ENCODE measurements at regions not wholly inside any gene's neighbourhood (a gene's known extent, or its start where the extent isn't known, plus 50 kb on each side); places are given as distances from the start of the nearest gene placed in this dataset.

GRCh38 chr1:10848109-10848684, 51.8 kb upstream of the CASZ1 start:
- no peak for DNase-seq

- no peak for DNase-seq
These were observed 53.6 kb upstream of the CASZ1 start for GRCh38 chr1:10850026-10850425.

- no peak for DNase-seq
These were observed 54.9 kb upstream of the CASZ1 start for GRCh38 chr1:10851024-10852013.

GRCh38 chr1:10852018-10852417, 55.6 kb upstream of the CASZ1 start:
- DNase-seq = no peak

- no peak for DNase-seq
These were observed 56.0 kb upstream of the CASZ1 start for GRCh38 chr1:10852486-10852885.

GRCh38 chr1:10852998-10853520, 56.6 kb upstream of the CASZ1 start:
- DNase-seq = no peak

GRCh38 chr1:10853701-10854100, 57.3 kb upstream of the CASZ1 start:
- DNase-seq = no peak

GRCh38 chr1:10854856-10855459, 58.5 kb upstream of the CASZ1 start:
- no peak for DNase-seq

GRCh38 chr1:10856176-10856683, 59.8 kb upstream of the CASZ1 start:
- no peak for DNase-seq

- no peak for DNase-seq
These were observed 60.6 kb upstream of the CASZ1 start for GRCh38 chr1:10856863-10857598.

- no peak for DNase-seq
These were observed 61.2 kb upstream of the CASZ1 start for GRCh38 chr1:10857687-10858086.

GRCh38 chr1:10860218-10860617, 63.8 kb upstream of the CASZ1 start:
- DNase-seq = no peak

GRCh38 chr1:10860682-10861081, 64.2 kb upstream of the CASZ1 start:
- no peak for DNase-seq

- no peak for DNase-seq
These were observed 65.4 kb upstream of the CASZ1 start for GRCh38 chr1:10861822-10862221.

- no peak for DNase-seq
These were observed 66.4 kb upstream of the CASZ1 start for GRCh38 chr1:10862743-10863335.

- DNase-seq = no peak
These were observed 67.4 kb upstream of the CASZ1 start for GRCh38 chr1:10863886-10864285.

GRCh38 chr1:10864776-10865175, 68.3 kb upstream of the CASZ1 start:
- DNase-seq = no peak

GRCh38 chr1:10865518-10866320, 69.3 kb upstream of the CASZ1 start:
- no peak for DNase-seq

- no peak for DNase-seq
These were observed 70.1 kb upstream of the CASZ1 start for GRCh38 chr1:10866321-10867093.

- DNase-seq = no peak
These were observed 70.8 kb upstream of the CASZ1 start for GRCh38 chr1:10867138-10867721.
